ENCODE measurements at regions not wholly inside any gene's neighbourhood (a gene's known extent, or its start where the extent isn't known, plus 50 kb on each side); places are given as distances from the start of the nearest gene placed in this dataset.

DNA sequence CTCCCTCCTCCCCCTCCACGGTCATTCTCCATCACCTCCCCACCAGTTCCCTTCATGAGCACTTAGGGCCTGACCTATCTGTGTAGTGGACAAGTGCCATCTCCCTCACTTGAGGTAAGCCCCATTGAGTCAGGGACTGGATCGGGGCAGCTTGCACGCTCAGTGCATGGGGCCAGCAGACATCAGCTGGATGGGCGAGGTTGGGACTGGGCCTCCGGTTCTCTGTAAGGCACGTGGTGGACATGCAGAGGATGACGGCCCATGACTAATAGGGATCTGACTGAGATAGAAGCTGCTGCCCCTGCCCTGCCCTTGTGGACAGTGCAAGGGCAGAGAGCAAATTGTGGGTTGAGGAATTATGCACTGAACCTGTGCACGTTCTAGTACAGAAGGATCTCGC lies 120.4 kb upstream of the C1orf174 start:
- TF ChIP-seq CTCF (conservative IDR thresholded peaks at IDR 0.05; ENCODE audit: control insufficient read depth, insufficient read depth, low read depth, low read length), result no peak
- DNase-seq (ENCODE audit: low read depth), result no peak

GRCh38 chr1:4021136-4021973 lies 121.3 kb upstream of the C1orf174 start:
- H3K4me3 ChIP-seq (ENCODE audit: control insufficient read depth, low read depth, low read length), result no peak overlapping the region
- TF ChIP-seq CTCF (conservative IDR thresholded peaks at IDR 0.05; ENCODE audit: control insufficient read depth, insufficient read depth, low read depth, low read length), result no peak
- DNase-seq (ENCODE audit: low read depth), result no peak

More for the DNA sequence above, 120.4 kb upstream of the C1orf174 start:
- no peak overlapping the region for H3K4me3 ChIP-seq (ENCODE audit: control insufficient read depth, low read depth, low read length)

DNA sequence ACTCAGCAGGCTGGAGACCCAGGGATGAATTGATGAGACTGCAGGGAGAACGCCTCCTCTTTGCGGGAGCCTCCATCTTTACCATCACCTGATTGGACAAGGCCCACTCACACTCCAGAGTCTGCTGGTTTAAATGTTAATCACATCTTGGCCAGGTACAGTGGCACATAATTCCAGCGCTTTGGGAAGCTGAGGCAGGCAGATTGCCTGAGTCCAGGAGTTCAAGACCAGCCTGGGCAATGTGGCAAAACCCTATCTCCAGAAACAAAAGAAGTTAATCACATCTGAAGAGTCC lies 121.8 kb upstream of the C1orf174 start:
- no peak overlapping the region for H3K4me3 ChIP-seq (ENCODE audit: control insufficient read depth, low read depth, low read length)
- no peak for DNase-seq (ENCODE audit: low read depth)
- no peak for TF ChIP-seq CTCF (conservative IDR thresholded peaks at IDR 0.05; ENCODE audit: control insufficient read depth, insufficient read depth, low read depth, low read length)

GRCh38 chr1:4022715-4023114 lies 122.6 kb upstream of the C1orf174 start:
- no peak for DNase-seq (ENCODE audit: low read depth)
- TF ChIP-seq CTCF (conservative IDR thresholded peaks at IDR 0.05; ENCODE audit: control insufficient read depth, insufficient read depth, low read depth, low read length), result no peak
- H3K4me3 ChIP-seq (ENCODE audit: control insufficient read depth, low read depth, low read length), result no peak overlapping the region

DNA sequence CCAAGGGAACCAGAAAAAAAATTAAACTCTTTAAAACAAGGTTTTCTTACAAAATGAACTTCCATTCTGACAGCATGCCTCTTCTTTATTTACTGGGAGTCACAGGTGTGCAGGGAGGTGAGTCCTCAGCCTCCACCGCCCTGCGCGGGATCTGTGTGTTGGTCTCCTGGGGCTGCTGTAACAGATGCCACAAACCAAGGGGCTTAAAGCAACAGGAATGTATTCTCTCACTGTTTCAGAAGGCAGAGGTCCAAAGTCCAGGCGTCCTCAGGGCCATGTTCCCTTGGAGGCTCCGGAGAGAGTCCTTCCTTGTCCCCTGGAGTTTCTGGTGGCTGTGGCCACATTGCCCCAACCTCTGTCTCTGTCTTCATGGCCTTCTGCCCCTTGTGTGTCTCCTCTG lies 123.6 kb upstream of the C1orf174 start:
- no peak for TF ChIP-seq CTCF (conservative IDR thresholded peaks at IDR 0.05; ENCODE audit: control insufficient read depth, insufficient read depth, low read depth, low read length)
- no peak overlapping the region for H3K4me3 ChIP-seq (ENCODE audit: control insufficient read depth, low read depth, low read length)
- DNase-seq (ENCODE audit: low read depth), result no peak

DNA sequence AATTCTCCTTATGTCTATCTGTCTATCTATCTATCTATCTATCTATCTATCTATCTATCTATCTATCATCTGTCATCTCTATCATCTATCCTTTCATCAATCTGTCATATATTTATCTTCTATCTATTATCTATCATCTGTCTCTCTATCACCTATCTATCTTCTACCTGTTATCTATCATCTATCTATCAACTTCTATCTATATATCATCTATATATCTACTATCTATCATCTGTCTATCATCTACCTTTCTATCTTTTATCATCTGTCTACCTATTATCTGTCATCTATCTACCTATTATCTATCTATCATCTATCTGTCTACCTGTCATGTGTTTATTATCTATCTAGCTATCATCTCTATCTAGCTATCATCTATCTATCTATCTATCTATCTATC lies 124.7 kb upstream of the C1orf174 start:
- H3K4me3 ChIP-seq (ENCODE audit: control insufficient read depth, low read depth, low read length), result no peak overlapping the region
- no peak for TF ChIP-seq CTCF (conservative IDR thresholded peaks at IDR 0.05; ENCODE audit: control insufficient read depth, insufficient read depth, low read depth, low read length)
- no peak for DNase-seq (ENCODE audit: low read depth)

DNA sequence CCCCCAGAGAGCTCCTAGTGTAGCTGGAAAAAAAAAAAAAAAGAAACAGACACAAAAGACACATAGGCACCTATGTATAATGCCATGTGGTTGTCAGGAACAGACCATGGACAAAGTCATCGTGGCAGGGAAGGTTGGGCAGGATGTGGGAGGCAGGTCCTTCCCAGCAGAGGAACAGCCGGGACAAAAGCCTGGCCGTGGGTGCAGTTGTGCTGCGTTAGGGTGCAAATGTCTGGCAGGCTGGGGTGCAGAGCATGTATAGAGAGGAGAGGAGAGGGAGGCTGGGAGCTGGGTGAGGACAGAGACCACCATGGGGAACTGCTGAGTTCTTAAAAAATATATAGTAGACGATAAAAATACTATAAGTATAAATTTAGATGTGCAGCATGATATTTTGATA lies 125.7 kb upstream of the C1orf174 start:
- DNase-seq (ENCODE audit: low read depth), result no peak
- no peak for TF ChIP-seq CTCF (conservative IDR thresholded peaks at IDR 0.05; ENCODE audit: control insufficient read depth, insufficient read depth, low read depth, low read length)
- no peak overlapping the region for H3K4me3 ChIP-seq (ENCODE audit: control insufficient read depth, low read depth, low read length)
